ENCODE measurements at regions not wholly inside any gene's neighbourhood (a gene's known extent, or its start where the extent isn't known, plus 50 kb on each side); places are given as distances from the start of the nearest gene placed in this dataset.

DNA sequence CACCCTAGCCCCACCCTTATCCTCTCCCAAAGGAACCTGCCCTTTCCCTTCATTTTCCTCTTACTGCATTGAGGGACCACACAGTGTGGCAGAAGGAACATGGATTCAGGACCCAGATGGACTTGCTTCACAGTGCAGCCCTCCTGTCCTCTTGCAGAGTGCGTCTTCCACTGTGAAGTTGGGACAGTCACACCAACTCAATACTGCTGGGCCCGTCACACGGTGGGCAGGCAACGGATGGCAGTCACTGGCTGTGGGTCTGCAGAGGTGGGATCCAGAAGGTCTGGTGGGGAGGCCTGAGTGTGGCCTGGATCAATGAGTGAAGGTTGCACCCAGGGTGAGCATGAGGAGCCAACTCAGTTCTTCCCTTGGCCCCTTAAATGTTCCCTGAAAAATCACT, 129.9 kb upstream of the B3GAT1 start:
- TF ChIP-seq POLR2A (IDR thresholded peaks at IDR 0.05): no peak
- TF ChIP-seq, protein P1, sequence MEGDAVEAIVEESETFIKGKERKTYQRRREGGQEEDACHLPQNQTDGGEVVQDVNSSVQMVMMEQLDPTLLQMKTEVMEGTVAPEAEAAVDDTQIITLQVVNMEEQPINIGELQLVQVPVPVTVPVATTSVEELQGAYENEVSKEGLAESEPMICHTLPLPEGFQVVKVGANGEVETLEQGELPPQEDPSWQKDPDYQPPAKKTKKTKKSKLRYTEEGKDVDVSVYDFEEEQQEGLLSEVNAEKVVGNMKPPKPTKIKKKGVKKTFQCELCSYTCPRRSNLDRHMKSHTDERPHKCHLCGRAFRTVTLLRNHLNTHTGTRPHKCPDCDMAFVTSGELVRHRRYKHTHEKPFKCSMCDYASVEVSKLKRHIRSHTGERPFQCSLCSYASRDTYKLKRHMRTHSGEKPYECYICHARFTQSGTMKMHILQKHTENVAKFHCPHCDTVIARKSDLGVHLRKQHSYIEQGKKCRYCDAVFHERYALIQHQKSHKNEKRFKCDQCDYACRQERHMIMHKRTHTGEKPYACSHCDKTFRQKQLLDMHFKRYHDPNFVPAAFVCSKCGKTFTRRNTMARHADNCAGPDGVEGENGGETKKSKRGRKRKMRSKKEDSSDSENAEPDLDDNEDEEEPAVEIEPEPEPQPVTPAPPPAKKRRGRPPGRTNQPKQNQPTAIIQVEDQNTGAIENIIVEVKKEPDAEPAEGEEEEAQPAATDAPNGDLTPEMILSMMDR (IDR thresholded peaks at IDR 0.05): no peak

All from lower leg skin (tissue), 3 donors.